NCI-H2227 (cell line): ENCODE measurements at regions not wholly inside any gene's neighbourhood (a gene's known extent, or its start where the extent isn't known, plus 50 kb on each side); places are given as distances from the start of the nearest gene placed in this dataset.

ENCODE experiments used
- DNase-seq: peaks from one replicate; lab custom pipeline; 2025; ENCODE audit not compliant: unreplicated experiment; lab: John Stamatoyannopoulos, UW

DNA sequence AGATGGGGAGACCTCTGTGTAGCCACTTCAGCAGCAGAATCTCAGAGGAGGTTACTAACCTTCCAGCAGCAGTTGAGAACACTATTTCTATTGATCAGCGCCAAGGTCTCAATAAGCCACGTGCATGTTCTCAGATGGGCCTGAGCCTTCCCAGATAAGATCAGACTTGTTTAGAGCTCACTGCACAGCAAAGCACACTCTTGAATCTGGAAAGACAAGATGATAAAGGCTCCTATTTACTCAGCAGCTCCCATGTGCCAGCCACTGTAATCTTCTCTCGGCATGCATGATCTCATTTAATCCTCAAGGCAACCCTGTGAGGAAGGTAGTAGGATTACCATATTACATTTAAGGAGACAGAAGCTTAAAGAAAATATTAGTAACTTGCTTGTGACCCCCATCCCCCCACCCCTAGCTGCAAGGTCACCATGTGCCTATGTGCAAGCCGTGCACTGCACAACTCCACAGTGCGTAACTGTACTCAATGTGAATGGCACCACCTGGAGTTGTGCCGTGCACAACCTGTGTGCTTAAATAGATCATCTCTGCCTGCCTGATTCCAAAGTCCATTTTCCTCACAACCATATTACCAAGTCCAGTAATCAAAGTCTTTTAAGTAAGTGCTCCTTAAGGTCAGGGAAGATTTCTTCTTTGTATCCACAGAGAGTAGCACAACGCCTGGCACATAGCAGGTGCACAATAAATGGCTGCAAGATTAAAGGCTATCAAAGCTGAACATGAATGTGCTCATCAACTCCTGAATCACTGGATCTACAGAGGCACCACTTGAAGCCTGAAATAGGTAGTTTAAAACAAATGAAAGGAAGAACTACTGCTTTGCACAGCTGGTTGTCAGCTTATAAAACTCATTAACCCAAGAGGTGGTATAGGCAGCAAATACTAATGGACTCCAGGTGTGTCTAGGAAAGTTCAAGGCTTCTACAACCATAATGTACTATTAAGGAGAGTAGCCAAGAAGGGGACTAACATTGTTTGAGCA lies 293.8 kb downstream of the BUD13 start:
- peak; percentile 54 for DNase-seq

DNA sequence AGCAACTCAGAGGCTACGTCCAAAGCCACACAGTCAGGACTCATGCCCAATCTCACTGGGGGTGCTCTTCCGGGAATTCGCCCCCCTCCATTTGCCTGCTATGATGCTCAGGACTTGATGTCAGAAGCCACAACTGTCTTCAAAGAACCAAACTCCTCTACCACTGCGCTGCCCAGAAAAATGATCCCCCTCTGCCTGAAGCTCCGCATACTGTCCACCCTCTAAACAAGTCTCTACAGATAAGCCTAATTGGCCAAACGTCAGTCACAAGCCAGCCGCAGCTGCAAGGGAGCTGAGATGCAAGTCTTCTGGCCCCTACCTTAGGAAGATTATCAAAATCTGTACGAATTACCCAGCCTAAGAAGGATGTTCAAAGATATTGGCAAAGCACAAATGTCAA lies 294.6 kb downstream of the BUD13 start:
- DNase-seq, result no peak

DNA sequence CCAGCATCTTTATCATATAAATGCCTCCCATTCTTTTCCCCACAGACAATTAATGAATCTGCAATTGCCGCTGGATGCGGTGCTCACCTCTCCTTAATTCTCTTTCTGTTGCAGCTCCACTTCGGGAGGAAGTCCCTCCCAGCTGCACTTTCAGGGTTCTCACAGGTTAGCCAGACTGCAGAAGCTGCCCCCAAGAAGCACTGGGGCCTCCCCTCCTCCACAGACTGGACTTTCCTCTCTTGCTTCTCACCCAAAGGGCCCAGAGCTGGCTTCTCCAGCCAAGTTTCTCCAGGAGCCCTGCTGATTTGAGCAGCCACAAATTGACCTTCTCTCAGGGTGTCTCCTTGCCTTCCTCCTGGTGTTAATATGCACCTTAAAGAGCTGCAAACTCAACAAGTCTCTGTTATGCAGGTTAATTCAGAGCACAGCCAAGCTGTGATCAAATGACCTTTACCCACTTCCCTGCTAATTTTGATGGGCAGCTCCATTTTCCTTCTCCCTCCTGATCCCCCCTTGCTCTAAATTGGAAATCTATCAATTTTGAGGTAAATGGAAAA lies 298.9 kb downstream of the BUD13 start:
- DNase-seq, result no peak

DNA sequence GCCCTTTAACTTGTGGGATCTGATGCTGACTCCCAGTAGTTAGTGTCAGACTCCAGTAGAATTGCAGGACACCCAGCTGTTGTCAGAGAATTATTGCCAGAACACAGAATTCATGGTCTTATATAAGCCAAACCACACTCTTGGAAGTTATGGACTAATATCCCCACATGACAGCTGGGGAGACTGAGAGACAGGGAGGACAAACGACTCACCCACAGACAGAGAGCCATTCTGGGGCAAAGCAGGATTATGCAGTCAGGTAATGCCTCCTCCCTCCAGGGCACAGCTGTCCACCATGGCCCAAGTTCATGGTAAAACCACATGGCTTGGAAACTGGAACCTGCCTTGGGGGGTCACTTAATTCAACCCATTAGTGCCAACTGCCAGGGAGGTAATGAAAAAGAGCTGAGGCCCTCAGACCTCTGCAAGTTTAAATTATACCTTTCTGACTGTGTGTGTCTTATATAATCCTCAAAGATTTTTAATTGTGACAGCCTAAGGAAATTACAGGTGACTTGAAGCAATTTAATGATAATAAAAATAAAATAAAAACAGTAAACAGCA lies 299.5 kb downstream of the BUD13 start:
- DNase-seq, result no peak

DNA sequence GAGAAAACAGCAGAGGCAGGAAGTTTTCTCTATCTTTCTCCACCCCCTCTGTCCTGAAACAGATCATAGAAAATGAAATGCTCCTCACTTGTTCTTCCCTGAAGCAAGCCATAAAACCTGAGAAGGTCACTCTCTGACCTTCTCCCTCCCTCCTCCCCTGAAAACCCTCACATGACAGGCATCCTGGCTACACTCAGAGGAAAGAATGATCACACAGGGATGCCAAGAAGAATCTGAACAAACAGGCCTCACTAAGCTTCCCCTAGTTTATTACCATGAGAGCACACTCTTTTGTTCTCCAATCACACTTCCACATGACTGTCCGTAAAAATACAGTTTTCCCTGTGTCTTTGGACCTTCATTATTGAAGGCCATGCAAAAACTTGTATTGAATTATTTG lies 300.1 kb downstream of the BUD13 start:
- DNase-seq, result no peak

DNA sequence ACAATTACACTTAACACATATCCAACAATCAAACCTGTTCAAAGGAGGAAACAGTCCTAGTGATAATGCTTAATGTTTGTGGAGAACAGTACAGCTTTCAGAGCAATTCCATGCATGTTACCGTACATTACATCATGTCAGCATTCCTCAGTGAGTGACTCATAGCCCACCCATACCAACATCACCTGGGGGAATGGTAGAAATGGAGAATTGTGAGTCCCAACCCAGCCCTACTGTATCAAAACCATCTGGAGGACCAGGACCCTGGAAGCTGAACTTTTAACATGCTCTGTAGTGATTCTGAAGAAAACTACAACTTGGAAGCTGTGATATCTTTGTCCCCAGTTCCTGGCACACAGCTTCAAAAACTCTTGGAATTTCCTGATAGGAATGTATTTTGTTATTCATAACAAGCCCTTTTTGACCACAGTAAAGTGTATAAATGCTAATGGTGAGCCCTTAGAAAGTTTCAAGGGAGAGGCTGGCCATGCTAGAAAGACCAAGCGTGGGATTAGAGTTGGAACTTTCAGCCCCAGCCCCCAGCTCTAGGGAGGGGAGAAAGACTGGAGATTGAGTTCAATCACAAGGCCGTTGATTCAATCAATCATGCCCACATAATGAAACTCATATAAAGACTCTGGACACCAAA lies 301.1 kb downstream of the BUD13 start:
- DNase-seq, result no peak

DNA sequence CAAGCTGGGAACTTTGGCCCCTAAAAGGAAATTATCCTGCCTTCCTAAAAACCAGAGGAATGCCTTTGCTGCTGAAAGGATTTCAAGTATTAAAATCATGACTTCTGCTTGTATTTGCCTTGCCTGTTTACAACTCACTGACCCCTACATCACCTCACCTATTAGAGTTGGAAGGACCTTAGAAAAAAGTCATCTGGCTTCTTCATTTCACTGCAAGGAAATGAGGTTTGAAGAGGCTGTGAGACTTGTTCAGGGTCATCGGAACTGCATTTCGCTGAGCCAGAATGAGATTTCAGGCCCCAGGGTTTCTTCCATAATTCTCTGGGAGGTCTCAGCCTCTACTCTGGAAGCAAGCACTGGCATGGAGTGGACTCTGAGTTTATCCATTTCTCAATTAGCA lies 304.1 kb downstream of the BUD13 start:
- no peak for DNase-seq

DNA sequence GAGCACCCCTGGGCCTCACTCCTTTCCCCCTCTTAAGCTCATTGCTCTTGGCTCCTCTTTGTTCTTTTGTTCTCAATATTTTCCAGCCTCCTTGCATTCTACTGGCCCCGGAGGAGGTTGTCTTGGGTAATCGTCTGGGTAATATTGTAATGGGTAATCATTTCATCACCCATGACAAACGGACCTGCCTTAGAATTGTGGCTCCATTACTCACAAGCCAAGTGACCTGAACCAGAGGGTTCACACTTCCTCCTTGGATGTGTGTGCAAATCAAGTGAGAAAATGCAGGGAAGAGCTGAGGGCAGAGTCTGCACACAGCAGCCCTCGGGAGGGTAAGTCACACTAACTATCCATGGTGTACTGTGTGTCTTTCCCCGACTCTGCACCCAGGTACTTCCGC lies 305.0 kb downstream of the BUD13 start:
- DNase-seq, result no peak

DNA sequence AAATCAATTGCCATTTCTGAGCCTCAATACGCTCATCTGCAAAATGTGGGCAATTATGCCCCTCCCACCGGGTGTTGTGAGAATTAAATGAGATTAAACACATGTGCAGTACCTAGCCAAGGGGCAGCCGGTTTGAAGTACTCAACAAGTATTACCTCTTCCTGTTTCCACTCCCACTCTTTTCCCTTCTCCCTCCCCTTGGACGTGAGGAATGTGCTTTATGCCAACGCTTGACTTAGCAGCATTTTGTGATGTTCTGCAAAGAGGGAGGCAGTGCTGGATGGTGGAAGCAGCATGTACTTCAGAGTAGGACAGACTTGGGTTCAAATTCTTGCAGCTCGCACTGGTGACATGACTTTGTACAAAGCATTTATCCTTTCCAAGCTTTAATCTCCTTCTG lies 306.0 kb downstream of the BUD13 start:
- no peak for DNase-seq

DNA sequence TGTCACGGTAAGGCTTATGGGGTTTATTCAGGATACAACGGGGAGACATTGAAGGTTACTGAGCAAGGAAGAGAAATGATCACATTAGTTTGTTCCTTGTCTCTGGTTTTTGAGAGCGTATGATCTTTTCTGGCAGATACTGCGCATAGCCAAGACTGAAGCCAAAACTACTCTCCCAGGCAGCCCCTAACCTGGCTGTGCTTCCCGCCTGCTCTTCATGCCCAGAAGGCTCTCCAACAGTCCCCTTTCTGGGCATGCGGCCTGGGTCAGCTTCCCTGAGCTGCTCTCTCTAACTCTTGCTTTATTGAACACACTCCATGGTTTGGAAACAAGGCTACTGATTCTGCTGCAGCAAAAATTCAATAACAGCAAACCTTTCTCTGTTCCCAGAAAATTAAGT lies 306.6 kb downstream of the BUD13 start:
- no peak for DNase-seq

DNA sequence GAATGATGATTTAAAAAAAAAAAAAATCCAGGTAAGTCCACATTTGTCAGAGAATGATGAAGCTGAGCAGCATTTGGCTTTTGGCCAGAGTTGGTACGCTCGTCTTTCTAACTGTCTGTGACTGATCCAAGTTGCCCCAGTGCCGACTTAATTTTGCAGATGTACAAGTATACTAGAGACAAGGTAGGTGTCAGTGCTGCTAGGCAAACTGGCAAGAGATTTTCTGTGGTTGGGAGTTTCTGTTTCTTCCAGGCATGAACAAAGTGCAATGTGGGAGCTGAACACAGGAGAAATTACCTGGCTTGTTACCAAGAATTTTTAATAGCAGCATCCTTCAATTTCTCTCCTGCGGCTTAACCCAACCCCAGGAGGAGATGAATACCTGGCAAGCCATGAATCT lies 307.7 kb downstream of the BUD13 start:
- DNase-seq, result no peak

DNA sequence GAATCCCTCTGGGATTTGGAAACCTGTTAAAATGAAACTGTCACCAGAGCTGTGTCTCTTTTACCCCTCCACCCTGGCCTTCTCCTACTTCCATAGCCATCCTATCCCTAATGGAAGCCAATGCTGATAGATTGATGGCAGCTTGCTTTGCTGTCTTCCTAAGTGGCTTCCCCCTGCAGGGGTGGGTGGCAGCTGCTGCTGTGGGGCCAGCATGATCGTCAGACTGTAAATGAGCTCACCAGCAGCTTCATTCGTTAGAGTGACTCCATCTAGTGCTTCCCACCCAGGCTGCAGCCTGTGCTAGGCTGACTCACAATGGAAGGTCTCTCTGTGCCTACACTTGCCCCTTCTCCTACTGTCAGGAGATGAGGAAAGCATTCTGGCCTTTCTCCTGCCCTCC lies 311.0 kb downstream of the BUD13 start:
- DNase-seq, result peak; percentile 57

DNA sequence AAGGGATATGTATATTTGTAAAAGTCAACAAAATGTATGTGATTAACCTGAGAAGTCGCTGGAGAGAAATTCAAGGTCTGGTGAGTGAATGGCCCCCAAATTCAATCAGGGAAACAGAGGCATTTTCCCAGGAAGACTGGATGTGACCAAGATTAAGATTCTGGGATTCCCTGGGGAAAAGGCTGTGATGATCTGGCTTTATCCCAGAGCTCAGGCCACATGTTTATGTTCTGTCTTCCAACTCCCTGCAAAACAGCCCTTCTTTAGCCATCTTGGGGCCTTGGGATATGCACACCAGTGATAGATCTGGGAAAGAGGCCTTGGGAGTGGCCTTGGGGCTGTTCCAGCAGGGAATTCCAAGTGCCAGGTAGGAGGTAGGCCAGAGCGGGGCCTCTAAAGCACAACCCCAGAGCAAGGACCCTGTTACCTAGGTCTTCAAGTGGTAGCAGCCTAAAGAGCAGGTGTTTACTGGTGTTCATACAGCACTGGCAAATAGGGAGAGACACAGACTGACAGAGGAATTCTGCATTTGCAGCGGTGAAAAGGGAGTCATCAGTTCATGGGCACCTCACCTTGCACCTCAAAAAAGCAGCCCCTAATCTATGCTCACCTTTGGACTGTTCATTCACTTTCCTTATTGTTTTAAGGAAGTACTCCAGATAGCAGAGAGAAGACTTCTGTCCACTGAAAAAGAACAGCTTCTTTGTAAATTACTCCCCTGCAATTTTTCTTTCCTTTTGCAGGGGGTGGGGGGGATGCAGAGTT lies 312.4 kb downstream of the BUD13 start:
- no peak for DNase-seq

DNA sequence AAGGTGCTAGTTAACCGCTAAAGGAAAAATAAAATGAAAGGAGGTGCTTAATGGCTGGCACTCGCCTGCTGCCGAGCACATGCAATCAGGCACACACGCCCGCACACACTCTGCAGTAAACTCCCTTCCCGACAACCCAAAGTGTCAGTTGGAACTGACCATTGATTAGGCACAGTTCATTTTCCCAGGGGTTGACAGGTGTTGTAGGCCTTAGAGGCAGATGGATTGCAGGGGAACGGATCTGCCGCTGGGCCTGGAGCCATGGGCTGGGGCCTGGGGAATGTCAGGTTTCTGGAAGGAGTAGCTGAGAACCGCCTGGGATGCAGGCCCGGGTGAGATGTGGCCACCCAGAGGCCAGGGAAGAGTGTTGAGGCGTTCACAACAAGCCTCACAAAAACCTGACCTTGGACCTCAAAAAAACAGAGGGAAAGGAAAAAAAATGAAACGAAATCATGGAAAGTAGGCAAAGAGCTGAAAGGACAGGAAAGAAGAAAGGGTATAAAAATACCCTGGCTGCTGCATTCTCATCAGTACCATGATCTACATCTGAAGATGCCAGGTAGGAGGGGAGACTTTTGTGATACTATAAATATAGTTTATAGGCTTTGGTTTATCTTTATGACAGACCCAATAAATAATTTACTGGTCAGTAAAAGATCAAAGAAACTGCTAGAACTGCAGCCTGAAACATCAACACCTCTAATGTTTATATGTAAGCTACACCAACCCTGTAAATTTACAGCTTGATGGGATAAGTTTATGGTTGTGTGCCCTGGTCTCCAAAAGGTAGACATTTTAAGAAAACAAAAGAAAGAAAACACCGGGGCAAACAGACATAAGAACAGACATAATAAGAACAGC lies 313.4 kb downstream of the BUD13 start:
- no peak for DNase-seq

DNA sequence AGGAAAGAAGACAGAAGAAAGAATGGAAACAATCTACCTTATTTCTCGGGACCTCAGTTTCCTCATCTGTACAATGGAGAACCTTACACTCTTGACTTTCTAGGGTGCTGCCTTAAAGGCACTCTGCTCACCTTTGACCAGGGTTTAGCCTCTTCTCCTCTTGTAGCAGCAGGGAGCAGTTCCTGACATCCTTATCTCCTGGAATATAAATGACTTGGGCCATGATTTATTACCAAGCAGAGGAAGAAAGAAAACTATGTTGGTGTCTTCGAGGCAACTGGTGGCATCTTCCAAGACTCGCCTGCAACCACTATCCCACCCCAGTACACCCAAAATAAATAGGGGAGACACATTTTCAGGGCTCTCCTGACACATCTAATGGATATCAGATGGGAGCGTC lies 314.2 kb downstream of the BUD13 start:
- no peak for DNase-seq

DNA sequence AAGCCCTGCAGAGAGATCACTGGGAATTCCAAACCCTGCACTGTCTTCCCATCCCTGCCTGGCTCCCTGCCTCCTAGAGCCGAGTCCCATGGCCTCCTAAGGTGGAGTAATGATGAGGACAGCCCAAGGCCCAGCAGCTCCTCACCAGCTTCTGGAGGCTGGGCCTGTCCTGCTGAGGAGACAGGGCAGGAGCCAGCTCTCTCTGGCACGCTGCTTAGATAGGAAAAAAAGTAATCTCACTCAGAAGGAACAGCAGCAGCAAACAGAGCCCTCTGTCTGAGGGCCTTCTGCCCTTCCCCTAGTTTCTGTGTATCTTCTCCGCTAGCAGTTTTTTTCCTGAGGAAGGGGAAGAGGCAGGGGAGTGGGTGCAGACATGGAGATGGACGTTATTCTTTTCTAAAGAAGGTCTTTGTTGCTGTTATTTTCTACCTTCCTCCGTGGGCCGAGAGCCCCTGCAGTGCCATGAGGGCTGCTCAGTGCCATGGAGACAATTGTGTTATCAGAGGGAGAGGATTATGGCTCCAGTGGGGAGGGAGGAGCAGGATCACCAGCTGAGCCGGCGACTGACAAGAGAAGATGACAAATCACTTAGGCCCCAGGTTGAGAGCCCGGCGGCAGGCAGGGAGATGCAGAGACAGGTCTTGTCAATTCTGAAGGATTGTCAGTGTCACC lies 315.3 kb downstream of the BUD13 start:
- peak; percentile 77 for DNase-seq

DNA sequence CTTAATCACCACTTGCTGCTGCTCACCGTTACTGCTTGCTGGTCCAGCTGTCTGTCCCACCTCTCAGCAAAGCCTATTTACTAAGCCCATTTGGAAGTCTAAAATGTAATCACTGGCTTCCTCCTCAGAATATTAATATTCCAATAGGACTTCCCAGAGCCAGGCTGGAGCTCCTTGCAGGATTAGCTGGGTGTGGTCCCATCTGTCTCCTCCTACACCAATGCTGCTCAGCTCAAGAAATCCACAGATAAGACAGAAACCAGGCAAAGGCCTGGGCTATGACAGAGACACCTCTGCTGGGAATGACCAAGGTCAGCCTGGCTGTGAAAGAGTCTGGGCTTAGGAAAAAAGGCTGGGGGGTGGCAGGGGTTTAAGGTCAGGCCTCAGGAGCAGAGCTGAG lies 317.8 kb downstream of the BUD13 start:
- DNase-seq, result no peak

DNA sequence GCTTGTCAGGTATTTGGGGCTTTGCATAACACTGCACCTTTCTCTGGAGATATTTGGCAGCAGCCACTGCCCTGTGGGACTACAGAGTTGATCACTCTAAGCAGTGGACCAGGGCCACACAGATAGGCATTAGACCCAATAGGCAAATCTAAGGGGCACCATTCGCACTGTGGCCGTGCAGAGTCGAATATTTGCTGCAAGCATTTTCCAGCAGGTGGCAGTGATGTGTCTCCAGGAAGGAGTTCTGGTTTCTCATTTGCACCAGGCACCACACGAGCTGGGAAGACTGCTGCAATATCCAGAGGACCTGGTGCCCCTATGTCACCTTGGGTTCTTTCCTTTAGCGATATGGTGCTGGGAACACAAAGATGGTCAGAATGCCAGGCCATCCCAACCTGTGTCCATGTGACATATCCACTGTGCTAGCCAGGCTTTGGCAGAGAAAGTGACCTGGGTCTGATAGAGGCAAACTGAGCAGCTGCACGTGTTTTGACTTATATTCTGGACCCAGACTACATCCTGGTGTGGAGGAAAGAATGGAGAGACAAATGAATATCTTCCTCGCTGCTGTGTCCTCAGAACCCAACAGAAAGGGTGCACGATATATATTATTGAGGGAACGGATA lies 318.7 kb downstream of the BUD13 start:
- DNase-seq, result no peak

DNA sequence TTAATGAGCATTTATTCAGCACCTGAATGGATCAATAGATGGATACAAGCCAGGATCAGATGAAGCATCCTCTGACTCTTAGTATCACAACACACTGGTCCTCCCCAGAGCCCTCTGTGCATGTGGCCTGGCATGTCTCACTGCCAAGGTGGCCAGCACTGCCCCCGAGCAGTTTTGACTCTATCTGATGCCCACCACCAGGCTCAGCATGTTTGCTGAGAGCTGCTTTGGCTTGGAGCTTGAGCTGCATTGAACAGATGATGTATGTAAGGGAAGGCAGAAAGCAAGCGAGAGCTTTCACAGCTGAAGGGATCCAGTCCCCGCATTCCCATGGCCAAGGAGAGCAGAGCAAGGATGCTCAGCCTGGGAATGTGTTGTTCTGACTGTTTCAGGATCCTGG lies 320.3 kb downstream of the BUD13 start:
- no peak for DNase-seq
